ENCODE measurements at regions not wholly inside any gene's neighbourhood (a gene's known extent, or its start where the extent isn't known, plus 50 kb on each side); places are given as distances from the start of the nearest gene placed in this dataset.

DNA sequence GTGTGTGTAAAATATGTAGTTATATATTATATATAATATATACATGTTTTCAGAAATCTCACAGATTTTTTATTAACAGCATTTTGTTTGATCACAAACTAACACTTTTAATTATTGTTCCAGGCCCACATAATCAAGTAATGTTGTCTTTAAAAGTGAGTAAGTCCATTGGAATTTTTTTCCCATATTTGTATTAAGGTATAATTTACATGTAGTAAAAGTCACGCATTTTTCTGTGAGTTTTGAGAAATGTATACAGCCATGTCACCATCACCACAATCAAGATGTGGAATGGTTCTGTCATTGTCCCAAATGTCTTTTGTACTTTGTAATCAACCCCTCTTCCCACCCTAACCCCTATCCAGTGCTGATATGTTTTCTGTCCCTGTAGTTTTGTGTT is 120.0 kb upstream of the RFC3 start:
- TF ChIP-seq, protein P1, sequence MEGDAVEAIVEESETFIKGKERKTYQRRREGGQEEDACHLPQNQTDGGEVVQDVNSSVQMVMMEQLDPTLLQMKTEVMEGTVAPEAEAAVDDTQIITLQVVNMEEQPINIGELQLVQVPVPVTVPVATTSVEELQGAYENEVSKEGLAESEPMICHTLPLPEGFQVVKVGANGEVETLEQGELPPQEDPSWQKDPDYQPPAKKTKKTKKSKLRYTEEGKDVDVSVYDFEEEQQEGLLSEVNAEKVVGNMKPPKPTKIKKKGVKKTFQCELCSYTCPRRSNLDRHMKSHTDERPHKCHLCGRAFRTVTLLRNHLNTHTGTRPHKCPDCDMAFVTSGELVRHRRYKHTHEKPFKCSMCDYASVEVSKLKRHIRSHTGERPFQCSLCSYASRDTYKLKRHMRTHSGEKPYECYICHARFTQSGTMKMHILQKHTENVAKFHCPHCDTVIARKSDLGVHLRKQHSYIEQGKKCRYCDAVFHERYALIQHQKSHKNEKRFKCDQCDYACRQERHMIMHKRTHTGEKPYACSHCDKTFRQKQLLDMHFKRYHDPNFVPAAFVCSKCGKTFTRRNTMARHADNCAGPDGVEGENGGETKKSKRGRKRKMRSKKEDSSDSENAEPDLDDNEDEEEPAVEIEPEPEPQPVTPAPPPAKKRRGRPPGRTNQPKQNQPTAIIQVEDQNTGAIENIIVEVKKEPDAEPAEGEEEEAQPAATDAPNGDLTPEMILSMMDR (IDR thresholded peaks at IDR 0.05) = no peak
- no peak for TF ChIP-seq POLR2A (IDR thresholded peaks at IDR 0.05)

All from uterus (tissue), 2 donors.